ENCODE measurements at regions not wholly inside any gene's neighbourhood (a gene's known extent, or its start where the extent isn't known, plus 50 kb on each side); places are given as distances from the start of the nearest gene placed in this dataset.

- TF ChIP-seq CTCF (IDR thresholded peaks at IDR 0.05) (no peak), POLR2AphosphoS5 (IDR thresholded peaks at IDR 0.05) (no peak), POLR2A (IDR thresholded peaks at IDR 0.05) (no peak), EP300 (IDR thresholded peaks at IDR 0.05) (no peak)
These were observed 933.6 kb downstream of the EFNA5 start for GRCh38 chr5:106737111-106737510.
